ENCODE measurements at regions not wholly inside any gene's neighbourhood (a gene's known extent, or its start where the extent isn't known, plus 50 kb on each side); places are given as distances from the start of the nearest gene placed in this dataset.
A peak's percentile ranks its signal among the peaks of the same experiment; 100 is the strongest.

- DNase-seq = no peak
Measured at GRCh38 chr2:42971947-42972736, 179.8 kb upstream of the HAAO start.

- DNase-seq = no peak
Measured at GRCh38 chr2:42971381-42971780, 179.0 kb upstream of the HAAO start.

GRCh38 chr2:42970151-42970550 lies 177.8 kb upstream of the HAAO start:
- no peak for DNase-seq

GRCh38 chr2:42969231-42970150 lies 177.1 kb upstream of the HAAO start:
- DNase-seq = no peak

- peak; percentile 96 for DNase-seq
Measured at GRCh38 chr2:42967959-42968674, 175.7 kb upstream of the HAAO start.

GRCh38 chr2:42965910-42966309 lies 173.5 kb upstream of the HAAO start:
- no peak for DNase-seq

GRCh38 chr2:42965196-42965595 lies 172.8 kb upstream of the HAAO start:
- DNase-seq = no peak

- peak; percentile 94 for DNase-seq
Measured at GRCh38 chr2:42964439-42965083, 172.2 kb upstream of the HAAO start.

- DNase-seq = no peak
Measured at GRCh38 chr2:42963452-42964068, 171.2 kb upstream of the HAAO start.

GRCh38 chr2:42962508-42962953 lies 170.1 kb upstream of the HAAO start:
- DNase-seq = peak; percentile 75

GRCh38 chr2:42961961-42962360 lies 169.6 kb upstream of the HAAO start:
- no peak for DNase-seq

GRCh38 chr2:42961385-42961811 lies 169.0 kb upstream of the HAAO start:
- peak; percentile 70 for DNase-seq

GRCh38 chr2:42960842-42961180 lies 168.4 kb upstream of the HAAO start:
- peak; percentile 77 for DNase-seq

- no peak for DNase-seq
Measured at GRCh38 chr2:42960002-42960841, 167.8 kb upstream of the HAAO start.

- peak; percentile 90 for DNase-seq
Measured at GRCh38 chr2:42959234-42960001, 167.0 kb upstream of the HAAO start.

- DNase-seq = no peak
Measured at GRCh38 chr2:42958741-42959233, 166.4 kb upstream of the HAAO start.

- peak; percentile 93 for DNase-seq
Measured at GRCh38 chr2:42957861-42958301, 165.5 kb upstream of the HAAO start.

GRCh38 chr2:42957109-42957860 lies 164.9 kb upstream of the HAAO start:
- no peak for DNase-seq

Measured in tongue (tissue), 1 donor.